HG03060 (cell line): ENCODE measurements at regions not wholly inside any gene's neighbourhood (a gene's known extent, or its start where the extent isn't known, plus 50 kb on each side); places are given as distances from the start of the nearest gene placed in this dataset.

ENCODE experiments used
- ATAC-seq: cut with Tn5 transposase; IDR thresholded peaks from one replicate; pipeline ENCODE4 v1.9.1; 2021; ENCODE audit warnings: low read depth, moderate number of reproducible peaks; ENCODE audit not compliant: unreplicated experiment

DNA sequence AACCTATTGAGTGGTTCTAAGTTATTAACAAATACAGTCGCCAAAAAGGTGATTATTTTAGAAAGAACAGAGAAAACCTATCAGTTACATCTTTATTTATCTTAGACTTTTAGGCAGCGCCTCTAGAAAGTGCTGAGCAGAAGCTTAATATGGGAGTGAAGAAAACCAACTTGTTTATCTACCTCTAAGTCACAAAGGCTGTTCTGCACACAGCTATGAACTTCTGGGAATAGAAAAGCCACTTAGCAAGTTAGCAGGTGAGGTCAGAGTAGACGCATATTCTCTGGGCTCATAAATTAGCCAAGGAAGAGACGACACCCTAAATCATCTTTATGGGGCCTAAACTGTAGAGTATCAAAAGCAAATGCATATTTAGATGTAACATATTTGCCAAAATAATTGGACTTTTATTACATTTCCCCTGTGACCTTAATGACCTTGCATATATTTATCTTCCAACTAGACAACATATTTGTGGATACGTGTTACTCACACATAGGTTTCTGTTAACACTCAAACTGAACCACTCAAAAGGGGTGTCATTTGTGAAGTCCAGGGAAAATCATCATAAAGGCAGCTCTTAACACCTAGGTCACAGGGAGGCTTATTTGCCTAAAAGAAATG, 267.1 kb downstream of the ADGB start:
- ATAC-seq = no peak

DNA sequence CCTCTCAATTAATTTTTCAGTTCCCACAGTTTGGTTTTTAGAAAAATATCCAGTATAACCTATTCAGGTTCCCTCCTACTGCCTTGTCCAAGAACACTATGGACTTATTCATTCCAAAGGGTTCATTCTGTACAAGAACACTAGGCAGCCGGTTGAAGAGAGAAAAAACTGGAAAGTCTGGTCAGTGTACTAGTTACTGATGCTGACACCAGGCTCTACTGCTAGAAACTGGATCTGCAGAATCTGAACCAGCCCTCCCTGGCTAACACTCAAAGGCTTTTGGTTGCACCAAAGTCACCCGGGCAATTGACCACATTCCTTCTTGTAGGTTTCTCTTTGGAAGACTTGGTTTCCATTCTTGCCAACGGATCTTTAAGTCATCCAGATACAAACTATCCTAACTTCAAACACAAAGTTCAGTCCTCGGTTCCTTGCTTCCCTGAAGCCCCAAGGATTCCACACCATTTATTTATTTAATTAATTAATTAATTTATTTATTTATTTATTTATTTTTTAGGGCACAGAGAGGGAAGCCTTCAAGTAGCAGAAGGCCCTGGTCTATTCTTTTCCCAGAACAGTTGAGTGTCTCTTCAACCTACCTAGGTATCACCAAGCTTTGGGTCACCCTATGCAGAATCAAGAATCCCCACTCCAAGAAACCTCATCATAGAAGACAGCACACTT, 268.1 kb downstream of the ADGB start:
- ATAC-seq = no peak

- ATAC-seq = no peak
Observed at GRCh38 chr6:146868671-146869209, 270.0 kb downstream of the ADGB start.

GRCh38 chr6:146870760-146871159, 272.0 kb downstream of the ADGB start:
- ATAC-seq = no peak

DNA sequence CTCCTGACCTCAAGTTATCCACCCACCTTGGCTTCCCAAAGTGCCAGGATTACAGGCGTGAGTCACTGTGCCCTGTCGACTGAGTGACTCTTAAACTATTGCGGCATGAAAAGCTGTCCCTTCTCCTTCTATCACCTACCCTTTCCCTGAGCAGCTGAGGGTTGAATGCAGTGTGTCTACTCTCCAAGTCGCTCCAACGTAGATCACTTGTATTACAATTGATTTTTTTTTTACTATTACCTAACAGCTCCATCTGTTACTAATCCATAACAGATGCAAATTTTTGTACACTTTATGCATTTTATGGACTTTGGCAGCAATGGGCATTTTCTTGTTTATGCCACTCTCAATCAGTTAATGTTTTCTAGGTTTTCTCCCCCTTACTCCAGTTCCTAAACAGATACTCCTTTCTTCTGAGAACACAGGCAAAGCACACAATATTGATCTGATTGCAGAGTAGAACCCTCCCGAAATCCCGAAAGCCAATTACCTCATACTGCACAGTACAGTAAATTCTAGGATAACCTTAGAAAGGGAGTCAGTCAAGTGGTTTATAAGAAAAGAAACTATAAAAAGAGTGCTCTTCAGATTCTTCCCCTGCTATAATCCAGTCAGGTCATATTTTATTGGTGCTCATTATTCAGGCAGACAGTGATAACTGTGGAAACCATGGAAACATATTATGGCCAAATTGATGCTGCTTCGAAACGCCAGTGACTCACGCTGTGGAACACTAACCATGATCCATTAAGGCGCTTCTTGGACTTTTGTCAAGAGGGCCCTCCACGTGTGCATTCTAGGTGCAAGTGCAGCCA, 273.0 kb downstream of the ADGB start:
- no peak for ATAC-seq

DNA sequence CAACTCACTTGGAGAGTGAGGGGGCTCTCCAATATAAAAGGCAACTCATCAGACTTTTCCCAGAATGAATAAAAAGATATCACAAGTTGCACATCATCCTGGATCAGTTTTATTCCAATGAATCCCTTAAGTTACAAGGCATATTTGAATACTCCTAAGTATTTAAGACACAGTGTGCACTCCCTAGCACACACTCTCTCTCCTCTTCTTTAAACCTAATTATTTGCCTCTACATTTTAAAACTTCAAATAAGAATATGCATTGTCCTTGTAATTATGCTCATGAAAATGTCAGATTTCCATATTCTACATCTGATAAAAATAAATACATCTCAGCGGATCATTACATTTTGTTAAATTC, 273.6 kb downstream of the ADGB start:
- ATAC-seq = no peak

DNA sequence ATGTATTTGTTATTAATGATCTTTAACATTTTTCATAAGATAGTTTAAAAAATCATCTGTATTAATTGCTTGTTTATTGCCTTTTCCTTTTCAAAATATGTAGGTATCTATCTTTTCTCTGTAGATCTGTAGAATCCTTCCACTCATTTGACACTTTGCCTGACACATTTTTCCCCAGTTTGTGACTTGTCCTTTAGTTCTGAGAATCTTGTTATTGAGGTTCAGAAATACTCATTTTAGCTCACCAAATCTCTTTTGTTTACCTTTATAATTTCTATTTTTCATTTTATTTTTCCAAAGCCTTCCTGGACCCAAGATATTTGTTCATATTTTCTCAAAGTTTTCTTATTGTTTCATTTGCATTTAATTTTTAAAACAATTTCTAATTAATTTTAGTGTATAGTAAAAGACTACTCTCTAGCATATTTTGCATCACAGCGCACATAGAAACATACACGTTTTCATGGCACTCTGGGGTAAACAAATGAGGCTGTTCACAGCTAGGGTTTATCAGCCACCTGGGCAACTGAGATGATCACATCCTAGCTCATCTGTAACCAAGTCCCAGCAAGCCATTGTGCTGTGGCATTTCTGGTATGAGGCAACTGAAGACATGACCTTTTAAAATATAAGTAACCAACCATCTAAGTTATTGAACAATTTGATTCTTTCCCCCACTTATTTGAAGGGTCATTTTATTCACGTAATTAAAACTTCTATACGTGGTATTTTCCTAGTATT, 275.7 kb downstream of the ADGB start:
- ATAC-seq = no peak

- no peak for ATAC-seq
Observed at GRCh38 chr6:146875927-146876270, 277.1 kb downstream of the ADGB start.

DNA sequence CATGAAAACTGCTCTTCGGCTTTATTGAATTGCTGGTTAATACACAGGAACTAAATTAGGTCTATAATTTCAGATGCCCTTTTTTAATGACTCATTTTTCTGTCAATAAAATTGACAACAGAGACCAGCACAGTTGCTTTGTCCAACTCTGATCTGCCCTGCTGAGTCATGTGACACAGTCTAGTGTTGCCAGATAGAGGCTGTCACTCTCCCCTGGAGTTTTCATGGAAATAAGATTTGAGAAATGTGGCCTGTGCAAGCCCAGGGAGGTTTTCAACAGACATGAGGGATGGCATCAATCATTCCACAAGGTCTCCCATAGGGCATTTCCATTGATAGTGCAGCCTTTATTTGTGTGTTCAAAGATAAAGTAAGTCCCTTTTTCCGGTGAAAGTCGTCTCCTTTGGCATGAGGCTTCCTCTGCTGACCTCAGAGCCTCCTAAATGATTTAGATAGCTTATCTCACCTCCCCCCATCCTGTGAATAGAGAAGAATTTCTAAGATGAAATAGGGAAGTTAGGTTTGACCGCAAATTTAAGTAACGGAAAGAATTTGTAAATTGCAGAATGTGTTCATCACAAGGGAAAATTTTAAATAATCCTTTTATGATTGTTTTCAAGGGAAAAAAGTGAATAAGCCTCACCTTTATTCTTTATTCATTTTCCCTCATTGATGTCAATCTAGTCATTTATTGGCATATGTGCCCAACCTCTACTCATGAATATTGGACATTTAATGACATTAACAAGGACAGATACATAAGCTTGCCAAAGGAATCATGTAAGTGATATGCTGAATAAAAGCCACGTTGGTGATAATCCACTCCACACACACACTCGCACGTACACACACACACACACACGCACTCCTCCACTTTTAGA, 277.7 kb downstream of the ADGB start:
- no peak for ATAC-seq

DNA sequence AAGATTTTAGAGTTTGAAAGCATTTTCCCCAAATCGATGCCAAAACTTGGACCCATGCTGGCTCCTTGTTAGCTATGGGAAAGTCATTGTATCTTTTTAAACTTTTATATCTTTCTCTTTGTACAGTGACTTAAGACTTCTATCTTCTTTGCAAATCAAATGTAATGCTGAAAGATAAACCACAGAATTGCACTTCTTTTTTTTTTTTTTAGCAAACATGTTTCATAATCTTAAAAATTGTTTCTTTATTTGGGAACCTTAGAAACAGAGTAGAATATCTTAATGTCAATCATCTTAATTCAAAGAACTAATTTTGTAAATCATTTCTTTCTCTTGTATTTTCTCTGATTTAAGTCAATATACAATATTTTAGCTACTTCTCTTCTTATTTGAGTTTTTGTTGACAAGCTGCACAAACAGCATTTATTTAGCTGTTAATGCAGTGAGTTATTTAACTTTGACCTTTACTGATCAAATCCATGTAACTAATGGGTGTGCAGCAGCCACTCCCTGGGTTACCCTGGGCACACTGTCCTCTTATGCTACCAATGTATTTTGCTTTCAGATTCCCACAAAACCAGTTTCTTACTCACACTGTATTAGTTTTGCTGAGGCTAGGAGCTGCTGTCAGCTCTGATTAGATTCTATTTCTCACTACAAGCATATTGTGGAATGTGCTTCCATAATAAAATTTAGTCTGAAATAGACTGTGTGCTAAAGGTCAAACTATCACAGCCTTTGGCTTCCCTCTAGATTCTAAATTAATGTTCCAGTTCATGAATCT, 279.6 kb downstream of the ADGB start:
- ATAC-seq = no peak

- no peak for ATAC-seq
Observed at GRCh38 chr6:146878952-146879340, 280.2 kb downstream of the ADGB start.

- ATAC-seq = no peak
Observed at GRCh38 chr6:146879406-146880117, 280.8 kb downstream of the ADGB start.

DNA sequence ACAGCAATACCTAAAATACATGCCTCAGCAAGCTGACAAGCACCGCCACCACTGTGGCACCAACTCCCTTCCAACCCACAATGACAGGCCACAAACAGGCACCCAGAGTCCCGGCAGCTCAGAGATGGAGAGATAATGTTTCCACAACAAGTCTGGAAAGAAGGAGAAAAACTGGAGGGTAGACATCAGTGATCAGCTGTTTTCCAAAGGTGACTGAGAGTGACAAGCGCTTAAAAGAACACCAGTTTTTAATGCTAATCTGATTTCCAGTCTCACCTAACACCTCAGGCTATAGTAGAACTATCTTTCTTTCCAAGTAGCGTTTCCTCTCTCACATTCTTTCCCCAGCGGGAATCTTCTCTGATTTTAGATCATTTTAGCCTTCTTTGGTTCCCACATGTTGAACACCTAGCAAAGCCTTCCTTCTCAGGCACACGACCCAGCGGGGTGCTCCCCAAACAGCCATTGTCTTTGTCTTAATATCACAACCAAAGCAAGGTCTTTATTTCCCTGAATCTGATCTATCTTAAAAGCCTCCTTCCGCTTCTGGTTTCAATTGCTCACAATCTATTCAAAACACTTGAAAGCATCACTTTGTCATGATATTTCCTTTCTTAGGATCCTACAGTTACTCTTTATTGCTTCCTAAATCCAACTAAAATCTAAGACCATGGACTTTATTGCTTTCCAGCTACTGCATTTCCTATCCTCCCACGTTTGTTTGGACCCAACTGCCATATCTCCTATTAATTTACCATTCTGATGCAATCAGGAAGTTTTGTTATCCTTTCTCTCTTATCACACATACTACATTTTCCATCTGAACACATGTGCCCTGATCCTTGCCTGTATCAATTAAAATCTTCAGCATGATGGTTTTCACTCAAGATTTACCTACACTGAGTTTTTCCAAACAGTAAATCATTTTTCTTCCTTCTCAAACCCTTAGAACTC, 282.7 kb downstream of the ADGB start:
- no peak for ATAC-seq

DNA sequence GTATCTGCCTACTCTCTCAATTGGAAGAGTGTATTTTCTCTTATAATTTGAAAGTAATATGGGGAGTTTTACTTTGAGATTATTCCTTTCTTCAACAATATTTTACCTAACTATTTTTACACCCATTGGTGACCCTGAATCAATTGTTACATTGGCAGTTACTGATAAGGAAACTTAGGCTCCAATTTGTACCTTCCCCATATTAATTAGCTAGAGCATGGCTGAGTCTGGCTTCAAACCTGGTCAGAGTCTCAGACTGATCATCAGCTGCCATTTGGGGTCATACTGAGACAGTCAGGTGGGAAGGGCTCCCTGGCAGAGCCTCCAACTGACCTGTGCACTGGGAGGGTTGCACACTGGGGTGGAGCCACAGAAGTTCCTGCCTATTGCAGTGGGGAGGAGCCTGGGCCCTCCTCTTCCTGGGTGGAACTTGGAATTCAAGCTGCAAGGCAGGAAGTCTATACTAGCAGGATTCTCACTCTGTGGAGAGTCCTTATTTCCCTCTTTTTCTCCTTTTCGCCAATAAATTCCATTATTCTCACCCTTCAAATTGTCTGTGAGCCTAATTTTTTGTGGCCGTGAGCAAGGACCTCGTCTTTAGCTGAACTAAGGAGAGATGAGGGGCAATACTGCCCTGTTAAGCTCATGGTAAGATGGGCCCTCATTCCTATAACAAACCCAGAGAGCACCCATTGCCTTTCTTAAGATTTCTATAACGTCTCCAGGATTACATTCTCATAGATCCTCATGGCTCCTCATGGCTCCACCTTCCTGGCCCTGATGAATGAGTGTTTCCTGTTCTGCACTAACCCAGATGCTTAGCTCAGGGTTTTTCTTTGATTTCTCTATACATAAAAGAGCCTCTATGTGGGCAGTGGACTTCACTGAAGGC, 285.1 kb downstream of the ADGB start:
- no peak for ATAC-seq

- peak; percentile 81 for ATAC-seq
Observed at GRCh38 chr6:146884728-146885127, 286.0 kb downstream of the ADGB start.

- ATAC-seq = no peak
Observed at GRCh38 chr6:146885708-146886457, 287.1 kb downstream of the ADGB start.
